ENCODE measurements at regions not wholly inside any gene's neighbourhood (a gene's known extent, or its start where the extent isn't known, plus 50 kb on each side); places are given as distances from the start of the nearest gene placed in this dataset.

- DNase-seq: no peak
Observed at GRCh38 chr18:38957736-38958135, 1392.1 kb upstream of the CELF4 start.

- DNase-seq: no peak
Observed at GRCh38 chr18:38956068-38956467, 1390.5 kb upstream of the CELF4 start.

- DNase-seq: no peak
Observed at GRCh38 chr18:38951633-38952032, 1386.0 kb upstream of the CELF4 start.

GRCh38 chr18:38948436-38948835 lies 1382.8 kb upstream of the CELF4 start:
- DNase-seq: no peak

- no peak for DNase-seq
Observed at GRCh38 chr18:38944446-38945024, 1378.9 kb upstream of the CELF4 start.

GRCh38 chr18:38941711-38942561 lies 1376.3 kb upstream of the CELF4 start:
- DNase-seq: no peak

- DNase-seq: no peak
Observed at GRCh38 chr18:38940863-38941531, 1375.4 kb upstream of the CELF4 start.

- no peak for DNase-seq
Observed at GRCh38 chr18:38940475-38940862, 1374.9 kb upstream of the CELF4 start.

GRCh38 chr18:38933910-38934510 lies 1368.4 kb upstream of the CELF4 start:
- no peak for DNase-seq

GRCh38 chr18:38933322-38933721 lies 1367.7 kb upstream of the CELF4 start:
- no peak for DNase-seq

GRCh38 chr18:38932752-38933151 lies 1367.2 kb upstream of the CELF4 start:
- no peak for DNase-seq

GRCh38 chr18:38931754-38932050 lies 1366.1 kb upstream of the CELF4 start:
- DNase-seq: no peak

GRCh38 chr18:38930881-38931753 lies 1365.5 kb upstream of the CELF4 start:
- DNase-seq: no peak

GRCh38 chr18:38923540-38923939 lies 1357.9 kb upstream of the CELF4 start:
- DNase-seq: no peak

- DNase-seq: no peak
Observed at GRCh38 chr18:38923126-38923525, 1357.5 kb upstream of the CELF4 start.

GRCh38 chr18:38909972-38910371 lies 1344.4 kb upstream of the CELF4 start:
- no peak for DNase-seq

- DNase-seq: no peak
Observed at GRCh38 chr18:38902796-38903195, 1337.2 kb upstream of the CELF4 start.

GRCh38 chr18:38900445-38900844 lies 1334.8 kb upstream of the CELF4 start:
- DNase-seq: no peak

- DNase-seq: no peak
Observed at GRCh38 chr18:38900031-38900430, 1334.4 kb upstream of the CELF4 start.

- no peak for DNase-seq
Observed at GRCh38 chr18:38899252-38899651, 1333.7 kb upstream of the CELF4 start.

- no peak for DNase-seq
Observed at GRCh38 chr18:38898167-38898566, 1332.6 kb upstream of the CELF4 start.

GRCh38 chr18:38895560-38895959 lies 1330.0 kb upstream of the CELF4 start:
- DNase-seq: no peak

- DNase-seq: no peak
Observed at GRCh38 chr18:38887671-38888020, 1322.0 kb upstream of the CELF4 start.
